IMR-90 (cell line): ENCODE measurements at regions not wholly inside any gene's neighbourhood (a gene's known extent, or its start where the extent isn't known, plus 50 kb on each side); places are given as distances from the start of the nearest gene placed in this dataset.

Experiments used
- ATAC-seq: fragments of 200-7000 bp; cut with Tn5 transposase; 2 replicates; pipeline ENCODE4 v1.9.1; 2020; ENCODE audit warnings: low read depth, mild to moderate bottlenecking, moderate library complexity
- BruUV-seq: library from RNA; stranded (reverse); fragments of 400-500 nt; replicated peaks from 2 replicates; lab custom pipeline; 2021; lab: Mats Ljungman, UMichigan
- CTCF ChIA-PET: fragments of 300-600 bp; formaldehyde crosslinking; extraction: SDS; loops from one replicate; lab custom pipeline; 2021; ENCODE audit warnings: antibody characterized with exemption; lab: Yijun Ruan, JAX
- POLR2A ChIA-PET: fragments of 300-600 bp; sonication (Branson Sonifier 250); formaldehyde crosslinking; loops from one replicate; lab custom pipeline; 2022; ENCODE audit warnings: antibody characterized with exemption; ENCODE audit not compliant: unreplicated experiment; lab: Charles Lee
- DNase-seq: peaks from one replicate; pipeline ENCODE4 v3.0.0; 2013
- H2AFZ ChIP-seq: replicated peaks from 2 replicates; pipeline ENCODE3; 2013; ENCODE audit warnings: low read length, mild to moderate bottlenecking; ENCODE audit not compliant: poor library complexity
- H2AK5ac ChIP-seq: 2 replicates; pipeline ENCODE4 v1.6.1; 2013; ENCODE audit warnings: low read depth, low read length, inconsistent platforms
- H2AK9ac ChIP-seq: replicated peaks from 2 replicates; pipeline ENCODE3; 2013; ENCODE audit warnings: mild to moderate bottlenecking, low read depth, low read length, moderate library complexity; ENCODE audit not compliant: poor library complexity
- H2BK120ac ChIP-seq: 2 replicates; pipeline ENCODE4 v1.6.1; 2013; ENCODE audit warnings: low read depth, low read length, inconsistent platforms
- H2BK15ac ChIP-seq: 3 replicates; pipeline ENCODE4 v1.6.1; 2013; ENCODE audit warnings: low read depth, low read length, inconsistent platforms
- H2BK20ac ChIP-seq: 2 replicates; pipeline ENCODE4 v1.6.1; 2013; ENCODE audit warnings: low read depth, mild to moderate bottlenecking, inconsistent platforms, low read length, moderate library complexity
- H2BK5ac ChIP-seq: 2 replicates; pipeline ENCODE4 v1.6.1; 2013; ENCODE audit warnings: mild to moderate bottlenecking, low read depth, low read length, inconsistent platforms; ENCODE audit not compliant: poor library complexity, severe bottlenecking
- H3K14ac ChIP-seq: replicated peaks from 2 replicates; pipeline ENCODE4 v1.6.1; 2013; ENCODE audit warnings: low read depth, low read length, inconsistent platforms
- H3K18ac ChIP-seq: 2 replicates; pipeline ENCODE4 v1.6.1; 2013; ENCODE audit warnings: low read depth, low read length, control low read depth
- H3K23ac ChIP-seq: 2 replicates; pipeline ENCODE4 v1.6.1; 2013; ENCODE audit warnings: low read depth, low read length, inconsistent platforms
- H3K27ac ChIP-seq: 2 replicates; pipeline ENCODE4 v1.5.1; 2013; ENCODE audit warnings: mild to moderate bottlenecking, control low read depth, low read length; ENCODE audit not compliant: insufficient read depth
- H3K27me3 ChIP-seq: 2 replicates; pipeline ENCODE4 v1.6.1; 2013; ENCODE audit warnings: low read length; ENCODE audit not compliant: control insufficient read depth, insufficient read depth
- H3K36me3 ChIP-seq: 2 replicates; pipeline ENCODE4 v1.6.1; 2013; ENCODE audit warnings: low read length, mixed read lengths; ENCODE audit not compliant: control insufficient read depth, insufficient read depth
- H3K4ac ChIP-seq: 2 replicates; pipeline ENCODE4 v1.6.1; 2013; ENCODE audit warnings: low read depth, low read length, inconsistent platforms
- H3K4me1 ChIP-seq: 2 replicates; pipeline ENCODE4 v1.6.1; 2013; ENCODE audit warnings: low read length, mixed read lengths; ENCODE audit not compliant: control insufficient read depth, insufficient read depth
- H3K4me2 ChIP-seq: 2 replicates; pipeline ENCODE4 v1.6.1; 2013; ENCODE audit warnings: low read depth, mild to moderate bottlenecking, control low read depth, low read length, moderate library complexity
- H3K4me3 ChIP-seq: 2 replicates; pipeline ENCODE4 v1.5.1; 2013; ENCODE audit warnings: low read depth, mild to moderate bottlenecking, control low read depth, low read length, moderate library complexity; ENCODE audit not compliant: insufficient read depth
- H3K56ac ChIP-seq: 2 replicates; pipeline ENCODE4 v1.6.1; 2013; ENCODE audit warnings: low read length, inconsistent platforms; ENCODE audit not compliant: insufficient read depth; ENCODE audit errors: extremely low read depth
- H3K79me1 ChIP-seq, 2 experiments: 2 replicates each; pipeline ENCODE4 v1.6.1; 2013; ENCODE audit warnings: low read length in 2 of 2, inconsistent platforms in 1 of 2, low read depth in 1 of 2
- H3K9ac ChIP-seq: 2 replicates; pipeline ENCODE4 v1.6.1; 2013; ENCODE audit warnings: low read depth, low read length, control low read depth
- H3K9me1 ChIP-seq: 2 replicates; pipeline ENCODE4 v1.6.1; 2013; ENCODE audit warnings: low read length, inconsistent platforms; ENCODE audit not compliant: insufficient read depth
- H3K9me3 ChIP-seq: 2 replicates; pipeline ENCODE4 v1.6.1; 2013; ENCODE audit warnings: low read length; ENCODE audit not compliant: control insufficient read depth, insufficient read depth
- H4K20me1 ChIP-seq: 2 replicates; pipeline ENCODE4 v1.6.1; 2013; ENCODE audit warnings: low read length, inconsistent platforms; ENCODE audit not compliant: insufficient read depth
- H4K5ac ChIP-seq: 2 replicates; pipeline ENCODE4 v1.6.1; 2013; ENCODE audit warnings: mild to moderate bottlenecking, low read depth, low read length, control low read depth
- H4K8ac ChIP-seq, 2 experiments: 2 replicates each; pipeline ENCODE4 v1.6.1; 2013; ENCODE audit warnings: low read depth in 2 of 2, low read length in 2 of 2, control low read depth in 1 of 2, inconsistent platforms in 1 of 2
- H4K91ac ChIP-seq: 2 replicates; pipeline ENCODE4 v1.6.1; 2013; ENCODE audit warnings: low read depth, low read length, inconsistent platforms; ENCODE audit not compliant: insufficient read depth
- BHLHE40 ChIP-seq: fragments of 150-350 bp; IDR thresholded peaks from 2 replicates; pipeline ENCODE4 v1.6.1; 2016; ENCODE audit warnings: mild to moderate bottlenecking, low read depth, low read length
- FOS ChIP-seq: fragments of 150-350 bp; IDR thresholded peaks from 2 replicates; pipeline ENCODE4 v1.6.1; 2016; ENCODE audit warnings: low read depth, low read length
- MXI1 ChIP-seq: IDR thresholded peaks from 2 replicates; pipeline ENCODE4 v1.6.1; 2012; ENCODE audit warnings: low read depth, mild to moderate bottlenecking, low read length, moderate library complexity, borderline replicate concordance
- RAD21 ChIP-seq: IDR thresholded peaks from 2 replicates; pipeline ENCODE4 v1.6.1; 2012; ENCODE audit warnings: low read length, improper control_type of control experiment
- RCOR1 ChIP-seq: IDR thresholded peaks from 2 replicates; pipeline ENCODE4 v1.6.1; 2012; ENCODE audit warnings: mild to moderate bottlenecking, low read length, improper control_type of control experiment; ENCODE audit not compliant: insufficient replicate concordance
- dilution Hi-C: fragments of 300-500 bp; cut with HindIII; formaldehyde crosslinking; loops from one replicate; pipeline ENCODE4 v1.14.3; 2018; ENCODE audit warnings: low sequenced_read_pairs; ENCODE audit not compliant: unreplicated experiment
- in situ Hi-C: fragments of 300-500 bp; cut with MboI; formaldehyde crosslinking; loops from 3 replicates; pipeline ENCODE4 v1.14.3; 2019; ENCODE audit warnings: low sequenced_read_pairs, inconsistent platforms, mixed read lengths
- intact Hi-C: fragments of 100-400 bp; cut with micrococcal nuclease; formaldehyde crosslinking; loops from 2 replicates; pipeline ENCODE4 v1.10.0; 2022

DNA sequence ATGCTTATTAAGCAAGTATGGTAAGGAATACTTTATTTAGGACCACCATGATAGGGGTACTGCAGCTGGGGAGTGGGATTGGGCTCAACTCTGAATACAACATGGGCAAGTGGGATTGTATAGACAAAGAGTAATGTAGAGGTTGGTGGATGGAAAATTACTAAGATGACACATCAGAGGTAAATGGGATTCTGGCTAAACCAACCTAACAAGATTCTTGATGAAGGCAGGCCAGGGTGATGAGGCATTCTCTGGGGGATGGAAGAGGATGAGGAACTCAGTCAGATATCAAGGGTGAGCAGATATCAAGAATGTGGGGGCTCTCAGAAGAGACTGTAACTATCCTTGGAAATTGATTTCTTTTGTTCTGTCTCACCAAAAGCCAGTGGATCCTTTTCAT, 107.2 kb downstream of the NMUR2 start:
- BruUV-seq, result no TSS peak
- H3K79me1 ChIP-seq, result no peaks in the 10 kb centered on the region
- H2BK5ac ChIP-seq, result no peak overlapping the region
- H3K36me3 ChIP-seq, result no peaks in the 10 kb centered on the region
- no peak overlapping the region for H2BK20ac ChIP-seq
- H3K23ac ChIP-seq, result no peak overlapping the region
- H3K27ac ChIP-seq, result no peak overlapping the region
- H3K4me1 ChIP-seq, result no peaks in the 10 kb centered on the region
- CTCF ChIA-PET, result no interaction called here
- no peaks in the 10 kb centered on the region for H3K9me1 ChIP-seq
- H4K91ac ChIP-seq, result no peak overlapping the region
- peaks cover 9% of the 10 kb centered on the region for H3K9me3 ChIP-seq
- intact Hi-C loops (no loop called here), in situ Hi-C loops (no loop called here), dilution Hi-C loops (no loop called here)
- no peak overlapping the region for H4K5ac ChIP-seq
- H3K56ac ChIP-seq, result no peak overlapping the region
- H3K4me2 ChIP-seq, result no peak overlapping the region
- H4K8ac ChIP-seq, result no peak overlapping the region
- no peaks in the 10 kb centered on the region for H3K27me3 ChIP-seq
- no peak overlapping the region for H3K9ac ChIP-seq
- no peak overlapping the region for H2AFZ ChIP-seq
- no peak for TF ChIP-seq FOS
- TF ChIP-seq RAD21, result no peak
- no peak for TF ChIP-seq RCOR1
- TF ChIP-seq MXI1, result no peak
- no peak for TF ChIP-seq BHLHE40
- DNase-seq (no peak), ATAC-seq (no peak)
- H2AK9ac ChIP-seq, result no peak overlapping the region
- no peak overlapping the region for H3K18ac ChIP-seq
- no peak overlapping the region for H3K4ac ChIP-seq
- H2BK15ac ChIP-seq, result no peak overlapping the region
- H4K20me1 ChIP-seq, result no peaks in the 10 kb centered on the region
- no peak overlapping the region for H3K14ac ChIP-seq
- H2AK5ac ChIP-seq, result no peak overlapping the region
- H3K4me3 ChIP-seq, result no peak overlapping the region
- H2BK120ac ChIP-seq, result no peak overlapping the region
- POLR2A ChIA-PET, result no interaction called here
